Heart left ventricle (tissue), 16 donors: ENCODE measurements at regions not wholly inside any gene's neighbourhood (a gene's known extent, or its start where the extent isn't known, plus 50 kb on each side); places are given as distances from the start of the nearest gene placed in this dataset.

ENCODE experiments used
- ATAC-seq, 4 donors: fragments of 200-7000 bp; cut with Tn5 transposase; one replicate each; pipeline ENCODE4 v1.9.1; 2020 to 2022; ENCODE audit warnings: moderate library complexity in 4 of 4, mild to moderate bottlenecking in 3 of 4, moderate number of reproducible peaks in 1 of 4
- DNase-seq, 5 donors: peaks; one replicate each; pipeline ENCODE4 v3.0.0-alpha.2; 2020
- H3K27ac ChIP-seq, 12 donors: fragments of 200-600 bp; sonication (generic) in 4 of 12; one replicate each; pipeline versions ENCODE4 v1.5.0 to v1.8.0; 2016 to 2022; ENCODE audit warnings: mild to moderate bottlenecking in 2 of 12
- H3K27me3 ChIP-seq, 9 donors: fragments of 200-600 bp; sonication (generic) in 2 of 9; one replicate each; pipeline versions ENCODE4 v1.5.1 to v1.8.0; 2016 to 2022; ENCODE audit warnings: mild to moderate bottlenecking in 3 of 9
- H3K36me3 ChIP-seq, 9 donors: fragments of 200-600 bp; sonication (generic) in 2 of 9; one replicate each; pipeline versions ENCODE4 v1.5.0 to v1.8.0; 2018 to 2022; ENCODE audit warnings: mild to moderate bottlenecking in 2 of 9
- H3K4me1 ChIP-seq, 12 donors: fragments of 200-600 bp; sonication (generic) in 4 of 12; one replicate each; pipeline versions ENCODE4 v1.5.0 to v1.8.0; 2016 to 2022; ENCODE audit warnings: mild to moderate bottlenecking in 3 of 12
- H3K4me3 ChIP-seq, 12 donors: fragments of 200-600 bp; sonication (generic) in 4 of 12; one replicate each; pipeline versions ENCODE4 v1.5.0 to v1.8.0; 2017 to 2022; ENCODE audit warnings: mild to moderate bottlenecking in 9 of 12, moderate library complexity in 4 of 12
- H3K9me3 ChIP-seq, 12 donors: fragments of 200-600 bp; sonication (generic) in 4 of 12; one replicate each; pipeline versions ENCODE4 v1.5.0 to v1.8.0; 2016 to 2022; ENCODE audit warnings: mild to moderate bottlenecking in 1 of 12
- POLR2A ChIP-seq, 2 donors: fragments of 450-650 bp; IDR thresholded peaks; one replicate each; pipeline ENCODE4 v1.6.1; 2017; ENCODE audit warnings: antibody characterized with exemption in 2 of 2, mild to moderate bottlenecking in 2 of 2, moderate library complexity in 2 of 2
- WGBS, 4 donors: extraction: QIAGEN DNeasy Blood & Tissue Kit in 2 of 4; methylation state at CpG; one replicate each; pipeline versions ENCODE4 v1.1.5 to v1.1.7; 2013 to 2018; 5-methylcytosine and 5-hydroxymethylcytosine counted together
- intact Hi-C, 10 donors: fragments of 100-400 bp; cut with DNase I; formaldehyde crosslinking; loops; one replicate each; pipeline versions ENCODE4 v1.11.1 to v1.14.2; 2022
- TF ChIP-seq, protein P1 (sequence below), 12 donors: fragments of 200-600 bp; sonication (generic) in 4 of 12; IDR thresholded peaks; one replicate each; pipeline versions ENCODE4 v1.5.0 to v1.8.0; 2018 to 2022; ENCODE audit warnings: antibody characterized with exemption in 12 of 12, mild to moderate bottlenecking in 5 of 12
- donor health status: ischemic (EF 13 %, LVEDD 7.1; RV severe dilation, severe dysfunction).
- donor health status: healthy with polysubstance abuse.
- donor health status: DM: no; HTN: yes; CAD: no.
- donor health status: DM: no; HTN: no; CAD: no.
- donor health status: ischemic (EF 25% LVEDD 6.9; RV normal size, moderate dysfunction).
- donor health status: ischemic (EF 25% LVEDD 5.7; RV mildly dilated, moderate dysfunction).
- donor health status: healthy.
- donor health status: DM: yes; HTN: yes; CAD: no.
- donor health status: ischemic (EF 35%, LVEDD 5.7; RV mildly dilated, moderate dysfunction).
- donor health status: nonischemic (EF 11% LVEDD 7.7; RV severe dilation, severe dysfunction).
- donor health status: DM: yes; HTN: yes; CAD: no.
- donor health status: PGD.
- donor health status: ischemic (EF 29% LVEDD 5.4; RV normal size, mild dysfunction).
- donor health status: nonischemic (EF 23%, LVEDD 6.1; RV moderate dilation, normal function).

- intact Hi-C loops, result no loop called here
- peaks cover 0 to under 1% (median 0%) of the 10 kb centered on the region in 12 donors for H3K9me3 ChIP-seq
Measured at GRCh38 chr9:26033336-26033735, 355.1 kb upstream of the TUSC1 start.

GRCh38 chr9:26026423-26027100, 348.3 kb upstream of the TUSC1 start:
- no peak for DNase-seq
- H3K4me1 ChIP-seq, result no peaks in the 10 kb centered on the region
- H3K27ac ChIP-seq, result no peak overlapping the region
- H3K9me3 ChIP-seq, result peaks cover 0 to 4% (median 0%) of the 10 kb centered on the region in 12 donors
- no peak for TF ChIP-seq POLR2A (IDR thresholded peaks at IDR 0.05)
- TF ChIP-seq, protein P1, sequence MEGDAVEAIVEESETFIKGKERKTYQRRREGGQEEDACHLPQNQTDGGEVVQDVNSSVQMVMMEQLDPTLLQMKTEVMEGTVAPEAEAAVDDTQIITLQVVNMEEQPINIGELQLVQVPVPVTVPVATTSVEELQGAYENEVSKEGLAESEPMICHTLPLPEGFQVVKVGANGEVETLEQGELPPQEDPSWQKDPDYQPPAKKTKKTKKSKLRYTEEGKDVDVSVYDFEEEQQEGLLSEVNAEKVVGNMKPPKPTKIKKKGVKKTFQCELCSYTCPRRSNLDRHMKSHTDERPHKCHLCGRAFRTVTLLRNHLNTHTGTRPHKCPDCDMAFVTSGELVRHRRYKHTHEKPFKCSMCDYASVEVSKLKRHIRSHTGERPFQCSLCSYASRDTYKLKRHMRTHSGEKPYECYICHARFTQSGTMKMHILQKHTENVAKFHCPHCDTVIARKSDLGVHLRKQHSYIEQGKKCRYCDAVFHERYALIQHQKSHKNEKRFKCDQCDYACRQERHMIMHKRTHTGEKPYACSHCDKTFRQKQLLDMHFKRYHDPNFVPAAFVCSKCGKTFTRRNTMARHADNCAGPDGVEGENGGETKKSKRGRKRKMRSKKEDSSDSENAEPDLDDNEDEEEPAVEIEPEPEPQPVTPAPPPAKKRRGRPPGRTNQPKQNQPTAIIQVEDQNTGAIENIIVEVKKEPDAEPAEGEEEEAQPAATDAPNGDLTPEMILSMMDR (IDR thresholded peaks at IDR 0.05), result no peak
- no peak for ATAC-seq
- 55 to 73% (median 65%) methylated on average over 2 of the region's 2 CpGs for WGBS, 4 donors
- intact Hi-C loops, result no loop called here
- H3K27me3 ChIP-seq, result no peaks in the 10 kb centered on the region
- H3K36me3 ChIP-seq, result no peaks in the 10 kb centered on the region
- no peak overlapping the region for H3K4me3 ChIP-seq

More at GRCh38 chr9:26033336-26033735, 355.1 kb upstream of the TUSC1 start:
- no peak for TF ChIP-seq POLR2A (IDR thresholded peaks at IDR 0.05)
- TF ChIP-seq, protein P1 (IDR thresholded peaks at IDR 0.05), result no peak
- H3K27ac ChIP-seq, result no peak overlapping the region
- no peaks in the 10 kb centered on the region for H3K36me3 ChIP-seq
- H3K4me1 ChIP-seq, result no peaks in the 10 kb centered on the region
- WGBS, 4 donors, result 62 to 71% (median 67%) methylated on average over 3 of the region's 3 CpGs
- ATAC-seq (no peak), DNase-seq (no peak)
- no peaks in the 10 kb centered on the region for H3K27me3 ChIP-seq
- no peak overlapping the region for H3K4me3 ChIP-seq

GRCh38 chr9:26013199-26013598, 335.0 kb upstream of the TUSC1 start:
- no peaks in the 10 kb centered on the region for H3K27me3 ChIP-seq
- TF ChIP-seq POLR2A (IDR thresholded peaks at IDR 0.05), result no peak
- TF ChIP-seq, protein P1 (IDR thresholded peaks at IDR 0.05), result no peak
- peaks cover 0 to 11% (median 1%) of the 10 kb centered on the region in 12 donors for H3K9me3 ChIP-seq
- no peaks in the 10 kb centered on the region for H3K36me3 ChIP-seq
- ATAC-seq (no peak), DNase-seq (no peak)
- H3K4me3 ChIP-seq, result no peak overlapping the region
- intact Hi-C loops, result no loop called here
- no peaks in the 10 kb centered on the region for H3K4me1 ChIP-seq
- no peak overlapping the region for H3K27ac ChIP-seq

DNA sequence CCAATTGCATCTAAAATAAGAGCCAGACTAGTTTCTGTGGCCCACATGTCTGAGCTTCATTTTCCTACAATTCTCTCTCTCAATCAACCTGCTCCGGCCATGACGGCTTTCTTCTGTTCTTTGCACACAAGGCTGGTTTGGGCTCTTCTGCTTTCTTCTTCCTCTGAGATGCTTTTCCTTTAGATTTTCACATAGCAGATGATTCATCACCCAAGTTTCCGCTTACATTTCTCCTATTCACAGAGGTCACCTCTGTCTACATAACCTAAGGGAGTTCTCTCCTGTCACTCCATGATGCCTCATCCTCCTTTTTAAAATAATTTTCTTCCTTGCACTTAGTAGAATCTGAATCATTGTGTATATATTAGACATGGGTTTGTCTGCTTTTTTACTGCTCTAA, 334.6 kb upstream of the TUSC1 start:
- peaks cover 0 to 7% (median under 1%) of the 10 kb centered on the region in 12 donors for H3K9me3 ChIP-seq
- intact Hi-C loops, result no loop called here
- WGBS, 4 donors, result 87 to 91% (median 88%) methylated on average over 3 of the region's 3 CpGs
- no peaks in the 10 kb centered on the region for H3K36me3 ChIP-seq
- TF ChIP-seq POLR2A (IDR thresholded peaks at IDR 0.05), result no peak
- TF ChIP-seq, protein P1 (IDR thresholded peaks at IDR 0.05), result no peak
- no peak overlapping the region for H3K4me3 ChIP-seq
- ATAC-seq (no peak), DNase-seq (no peak)
- no peaks in the 10 kb centered on the region for H3K4me1 ChIP-seq
- no peaks in the 10 kb centered on the region for H3K27me3 ChIP-seq
- no peak overlapping the region for H3K27ac ChIP-seq
